HG03521 (cell line): ENCODE measurements at regions not wholly inside any gene's neighbourhood (a gene's known extent, or its start where the extent isn't known, plus 50 kb on each side); places are given as distances from the start of the nearest gene placed in this dataset.

Experiments
- ATAC-seq: cut with Tn5 transposase; IDR thresholded peaks from one replicate; pipeline ENCODE4 v1.9.1; 2021; ENCODE audit warnings: mild to moderate bottlenecking, moderate library complexity; ENCODE audit not compliant: unreplicated experiment

GRCh38 chr1:234990328-234990675 lies 138.3 kb downstream of the TOMM20 start:
- no peak for ATAC-seq

GRCh38 chr1:234989479-234990327 lies 138.9 kb downstream of the TOMM20 start:
- ATAC-seq: no peak

GRCh38 chr1:234989019-234989418 lies 139.6 kb downstream of the TOMM20 start:
- no peak for ATAC-seq

GRCh38 chr1:234988536-234988935 lies 140.1 kb downstream of the TOMM20 start:
- no peak for ATAC-seq

GRCh38 chr1:234988155-234988517 lies 140.5 kb downstream of the TOMM20 start:
- ATAC-seq: no peak

GRCh38 chr1:234987415-234988154 lies 141.1 kb downstream of the TOMM20 start:
- ATAC-seq: no peak

GRCh38 chr1:234986750-234987414 lies 141.8 kb downstream of the TOMM20 start:
- ATAC-seq: no peak

- no peak for ATAC-seq
Observed at GRCh38 chr1:234985516-234986294, 142.9 kb downstream of the TOMM20 start.

GRCh38 chr1:234985007-234985370 lies 143.6 kb downstream of the TOMM20 start:
- no peak for ATAC-seq

- ATAC-seq: no peak
Observed at GRCh38 chr1:234983564-234984238, 144.9 kb downstream of the TOMM20 start.

GRCh38 chr1:234981758-234982157 lies 146.9 kb downstream of the TOMM20 start:
- no peak for ATAC-seq

- no peak for ATAC-seq
Observed at GRCh38 chr1:234980645-234981396, 147.8 kb downstream of the TOMM20 start.

- no peak for ATAC-seq
Observed at GRCh38 chr1:234980291-234980644, 148.4 kb downstream of the TOMM20 start.

GRCh38 chr1:234979296-234980279 lies 149.0 kb downstream of the TOMM20 start:
- ATAC-seq: no peak

- peak; percentile 61 for ATAC-seq
Observed at GRCh38 chr1:234978397-234979295, 150.0 kb downstream of the TOMM20 start.

- no peak for ATAC-seq
Observed at GRCh38 chr1:234977875-234978396, 150.7 kb downstream of the TOMM20 start.

GRCh38 chr1:234976861-234977680 lies 151.6 kb downstream of the TOMM20 start:
- no peak for ATAC-seq
